MM.1S (cell line): ENCODE measurements at regions not wholly inside any gene's neighbourhood (a gene's known extent, or its start where the extent isn't known, plus 50 kb on each side); places are given as distances from the start of the nearest gene placed in this dataset.

Experiments
- DNase-seq: peaks from one replicate; pipeline ENCODE4 v3.0.0-alpha.2; 2015
- H2AFZ ChIP-seq: fragments of 300-600 bp; sonication (generic); 2 replicates; pipeline ENCODE4 v1.6.0; 2016; ENCODE audit warnings: antibody characterized with exemption, low read length
- H3F3A ChIP-seq: fragments of 300-600 bp; sonication (generic); 2 replicates; pipeline ENCODE4 v1.6.1; 2016; ENCODE audit warnings: mild to moderate bottlenecking, antibody characterized with exemption, low read length, moderate library complexity, mixed read lengths; ENCODE audit not compliant: insufficient read depth
- H3K27ac ChIP-seq: fragments of 300-600 bp; sonication (generic); 2 replicates; pipeline ENCODE4 v1.5.1; 2016; ENCODE audit warnings: mild to moderate bottlenecking, low read length
- H3K27me3 ChIP-seq: fragments of 300-600 bp; sonication (generic); replicated peaks from 2 replicates; pipeline ENCODE4 v1.6.0; 2016; ENCODE audit warnings: low read length; ENCODE audit not compliant: insufficient read depth
- H3K36me3 ChIP-seq: fragments of 300-600 bp; sonication (generic); replicated peaks from 2 replicates; pipeline ENCODE4 v1.6.1; 2016; ENCODE audit warnings: mild to moderate bottlenecking, low read length, mixed read lengths; ENCODE audit not compliant: insufficient read depth
- H3K4me1 ChIP-seq: fragments of 300-600 bp; sonication (generic); 2 replicates; pipeline ENCODE4 v1.6.1; 2016; ENCODE audit warnings: low read length, mixed read lengths
- H3K4me2 ChIP-seq: fragments of 300-600 bp; sonication (generic); 2 replicates; pipeline ENCODE4 v1.6.0; 2016; ENCODE audit warnings: low read depth, low read length
- H3K4me3 ChIP-seq: fragments of 300-600 bp; sonication (generic); 2 replicates; pipeline ENCODE4 v1.5.1; 2016; ENCODE audit warnings: low read length, mixed read lengths
- H3K79me2 ChIP-seq: fragments of 300-600 bp; sonication (generic); 2 replicates; pipeline ENCODE4 v1.6.1; 2016; ENCODE audit warnings: mixed run types, low read length, mixed read lengths
- H3K9ac ChIP-seq: fragments of 300-600 bp; sonication (generic); 2 replicates; pipeline ENCODE4 v1.6.1; 2016; ENCODE audit warnings: low read length, mixed read lengths
- H3K9me2 ChIP-seq: fragments of 300-600 bp; sonication (generic); replicated peaks from 2 replicates; pipeline ENCODE4 v1.6.1; 2016; ENCODE audit warnings: mild to moderate bottlenecking, low read length, mixed read lengths; ENCODE audit not compliant: insufficient read depth
- H3K9me3 ChIP-seq: fragments of 300-600 bp; sonication (generic); replicated peaks from 2 replicates; pipeline ENCODE4 v1.6.1; 2016; ENCODE audit warnings: mild to moderate bottlenecking, low read length, mixed read lengths; ENCODE audit not compliant: insufficient read depth
- H4K20me1 ChIP-seq: fragments of 300-600 bp; sonication (generic); 2 replicates; pipeline ENCODE4 v1.6.1; 2016; ENCODE audit warnings: mild to moderate bottlenecking, low read length, moderate library complexity, mixed read lengths; ENCODE audit not compliant: insufficient read depth
- EZH2 ChIP-seq: fragments of 300-600 bp; sonication (generic); optimal IDR thresholded peaks from 2 replicates; pipeline ENCODE3; 2017; ENCODE audit warnings: low read depth, mild to moderate bottlenecking, antibody characterized with exemption, low read length, mixed read lengths
- EZH2phosphoT487 ChIP-seq: fragments of 300-600 bp; sonication (generic); IDR thresholded peaks from 2 replicates; pipeline ENCODE4 v1.6.1; 2018; ENCODE audit warnings: antibody characterized with exemption, low read length
- TF ChIP-seq, protein P1 (sequence below): fragments of 300-600 bp; sonication (generic); IDR thresholded peaks from 2 replicates; pipeline ENCODE4 v1.5.1; 2016; ENCODE audit warnings: antibody characterized with exemption, low read length, mixed read lengths

DNA sequence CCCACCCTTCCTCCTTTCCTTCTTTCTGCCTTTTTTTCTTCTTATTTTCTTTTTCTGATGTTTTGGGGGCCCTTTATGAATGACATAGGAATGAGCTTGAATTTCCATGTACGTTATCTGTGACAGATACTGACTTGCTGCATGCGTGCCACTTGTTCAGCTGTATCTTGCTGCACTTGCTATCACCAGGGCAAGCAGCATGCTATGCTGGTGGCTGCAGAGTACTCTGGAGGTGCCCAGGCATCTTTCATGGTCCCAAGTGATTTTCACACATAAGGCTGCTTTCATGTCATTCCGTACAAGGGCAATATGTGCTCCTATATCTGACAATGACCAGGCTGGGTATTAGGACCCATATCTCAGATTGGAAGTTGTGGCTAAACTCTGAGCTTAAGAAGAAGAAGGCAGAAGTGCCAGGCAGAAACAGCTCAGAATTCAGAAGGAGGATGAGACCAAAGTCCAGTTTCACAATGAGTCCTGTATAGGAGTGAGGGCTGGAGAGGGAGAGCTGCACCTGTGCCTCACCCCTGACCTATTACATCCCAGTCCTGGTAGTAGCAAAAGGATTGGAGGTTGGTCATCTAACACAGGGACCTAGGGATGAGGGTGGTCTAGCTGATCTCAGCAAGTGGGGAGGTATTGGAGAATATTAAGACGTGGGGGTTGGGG lies 299.0 kb upstream of the DDHD1 start:
- H3K4me3 ChIP-seq: no peak overlapping the region
- H3K9me3 ChIP-seq: no peaks in the 10 kb centered on the region
- no peaks in the 10 kb centered on the region for H4K20me1 ChIP-seq
- H3F3A ChIP-seq: no peaks in the 10 kb centered on the region
- H3K9ac ChIP-seq: no peak overlapping the region
- no peak overlapping the region for H3K4me2 ChIP-seq
- no peaks in the 10 kb centered on the region for H3K9me2 ChIP-seq
- no peaks in the 10 kb centered on the region for H3K27me3 ChIP-seq
- no peak for DNase-seq
- H3K4me1 ChIP-seq: no peaks in the 10 kb centered on the region
- H3K79me2 ChIP-seq: no peaks in the 10 kb centered on the region
- H2AFZ ChIP-seq: no peak overlapping the region
- no peak overlapping the region for H3K27ac ChIP-seq
- H3K36me3 ChIP-seq: no peaks in the 10 kb centered on the region
- no peak for TF ChIP-seq EZH2
- TF ChIP-seq, protein P1, sequence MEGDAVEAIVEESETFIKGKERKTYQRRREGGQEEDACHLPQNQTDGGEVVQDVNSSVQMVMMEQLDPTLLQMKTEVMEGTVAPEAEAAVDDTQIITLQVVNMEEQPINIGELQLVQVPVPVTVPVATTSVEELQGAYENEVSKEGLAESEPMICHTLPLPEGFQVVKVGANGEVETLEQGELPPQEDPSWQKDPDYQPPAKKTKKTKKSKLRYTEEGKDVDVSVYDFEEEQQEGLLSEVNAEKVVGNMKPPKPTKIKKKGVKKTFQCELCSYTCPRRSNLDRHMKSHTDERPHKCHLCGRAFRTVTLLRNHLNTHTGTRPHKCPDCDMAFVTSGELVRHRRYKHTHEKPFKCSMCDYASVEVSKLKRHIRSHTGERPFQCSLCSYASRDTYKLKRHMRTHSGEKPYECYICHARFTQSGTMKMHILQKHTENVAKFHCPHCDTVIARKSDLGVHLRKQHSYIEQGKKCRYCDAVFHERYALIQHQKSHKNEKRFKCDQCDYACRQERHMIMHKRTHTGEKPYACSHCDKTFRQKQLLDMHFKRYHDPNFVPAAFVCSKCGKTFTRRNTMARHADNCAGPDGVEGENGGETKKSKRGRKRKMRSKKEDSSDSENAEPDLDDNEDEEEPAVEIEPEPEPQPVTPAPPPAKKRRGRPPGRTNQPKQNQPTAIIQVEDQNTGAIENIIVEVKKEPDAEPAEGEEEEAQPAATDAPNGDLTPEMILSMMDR: no peak
- no peak for TF ChIP-seq EZH2phosphoT487

- Histone ChIP-seq H2AFZ (no peak overlapping the region), H3K4me1 (no peaks in the 10 kb centered on the region), H3K36me3 (no peaks in the 10 kb centered on the region), H3K27ac (no peak overlapping the region), H3K79me2 (no peaks in the 10 kb centered on the region), H4K20me1 (no peaks in the 10 kb centered on the region), H3K4me2 (no peak overlapping the region), H3K9me2 (no peaks in the 10 kb centered on the region), H3K9ac (no peak overlapping the region), H3K27me3 (no peaks in the 10 kb centered on the region), H3F3A (no peaks in the 10 kb centered on the region), H3K4me3 (no peak overlapping the region), H3K9me3 (no peaks in the 10 kb centered on the region)
- no peak for DNase-seq
- no peak for TF ChIP-seq EZH2phosphoT487
Observed at GRCh38 chr14:53450871-53451270, 297.7 kb upstream of the DDHD1 start.

DNA sequence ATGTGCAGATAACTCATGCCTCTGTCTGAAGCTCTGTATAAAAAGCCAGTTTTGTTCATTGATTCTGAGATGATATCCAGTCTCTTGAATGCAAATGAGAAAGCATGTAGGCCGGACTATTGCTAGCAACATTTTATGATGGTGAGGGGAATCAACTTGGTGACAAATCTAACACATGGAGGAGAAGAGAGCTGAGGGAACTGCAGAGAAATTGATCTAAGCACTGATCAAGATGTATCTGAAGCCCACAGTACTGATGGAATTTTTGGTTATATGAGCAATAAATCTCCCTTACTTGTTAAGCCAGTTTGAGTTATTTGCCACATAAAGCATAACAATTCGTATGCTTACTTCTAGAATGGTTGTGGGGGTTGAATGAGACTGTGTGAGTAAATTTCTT lies 295.6 kb upstream of the DDHD1 start:
- Histone ChIP-seq H2AFZ (no peak overlapping the region), H3K27me3 (no peaks in the 10 kb centered on the region), H3K9ac (no peak overlapping the region), H4K20me1 (no peaks in the 10 kb centered on the region), H3F3A (no peaks in the 10 kb centered on the region), H3K4me1 (no peaks in the 10 kb centered on the region), H3K4me3 (no peak overlapping the region), H3K36me3 (no peaks in the 10 kb centered on the region), H3K27ac (no peak overlapping the region), H3K9me2 (no peaks in the 10 kb centered on the region), H3K9me3 (no peaks in the 10 kb centered on the region), H3K79me2 (no peaks in the 10 kb centered on the region), H3K4me2 (no peak overlapping the region)
- no peak for DNase-seq
- TF ChIP-seq EZH2 (no peak), EZH2phosphoT487 (no peak)
- TF ChIP-seq, protein P1: no peak

DNA sequence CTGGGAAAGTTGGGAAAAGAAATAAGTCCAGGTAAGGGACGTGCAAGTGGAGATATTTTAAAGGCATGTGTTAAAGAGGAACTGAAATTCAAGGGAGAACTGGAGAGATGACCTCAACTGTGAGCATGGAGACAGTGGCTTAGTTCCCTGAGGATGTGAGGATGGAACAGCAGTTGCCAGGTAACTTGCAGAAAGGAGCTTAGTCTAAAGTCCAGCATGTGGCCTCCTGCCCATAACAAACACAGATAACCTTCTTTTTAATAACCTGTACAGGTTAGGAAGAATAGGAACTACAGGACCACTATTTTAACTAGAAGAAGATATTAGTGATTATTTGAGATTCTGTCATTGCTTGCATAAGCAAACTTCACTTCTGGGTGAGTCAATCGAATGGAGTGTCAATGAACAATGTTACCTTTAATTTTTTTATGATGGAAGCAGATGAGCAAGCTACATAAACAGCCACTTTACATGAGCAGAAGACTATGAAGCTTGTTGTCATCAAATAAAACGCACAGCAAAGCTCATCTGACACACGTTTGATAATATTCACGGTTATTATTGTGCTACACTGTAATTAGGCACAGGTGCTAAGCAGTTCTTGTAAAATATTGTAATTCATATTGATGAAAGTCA lies 291.7 kb upstream of the DDHD1 start:
- H3F3A ChIP-seq: no peaks in the 10 kb centered on the region
- no peaks in the 10 kb centered on the region for H3K9me3 ChIP-seq
- no peak overlapping the region for H2AFZ ChIP-seq
- H3K9me2 ChIP-seq: no peaks in the 10 kb centered on the region
- no peaks in the 10 kb centered on the region for H3K27me3 ChIP-seq
- no peak overlapping the region for H3K27ac ChIP-seq
- H3K36me3 ChIP-seq: no peaks in the 10 kb centered on the region
- no peaks in the 10 kb centered on the region for H4K20me1 ChIP-seq
- no peak overlapping the region for H3K9ac ChIP-seq
- no peak for DNase-seq
- no peaks in the 10 kb centered on the region for H3K4me1 ChIP-seq
- H3K79me2 ChIP-seq: no peaks in the 10 kb centered on the region
- TF ChIP-seq, protein P1: no peak
- no peak for TF ChIP-seq EZH2phosphoT487
- no peak for TF ChIP-seq EZH2
- no peak overlapping the region for H3K4me2 ChIP-seq
- no peak overlapping the region for H3K4me3 ChIP-seq
